ENCODE measurements at regions not wholly inside any gene's neighbourhood (a gene's known extent, or its start where the extent isn't known, plus 50 kb on each side); places are given as distances from the start of the nearest gene placed in this dataset.

DNA sequence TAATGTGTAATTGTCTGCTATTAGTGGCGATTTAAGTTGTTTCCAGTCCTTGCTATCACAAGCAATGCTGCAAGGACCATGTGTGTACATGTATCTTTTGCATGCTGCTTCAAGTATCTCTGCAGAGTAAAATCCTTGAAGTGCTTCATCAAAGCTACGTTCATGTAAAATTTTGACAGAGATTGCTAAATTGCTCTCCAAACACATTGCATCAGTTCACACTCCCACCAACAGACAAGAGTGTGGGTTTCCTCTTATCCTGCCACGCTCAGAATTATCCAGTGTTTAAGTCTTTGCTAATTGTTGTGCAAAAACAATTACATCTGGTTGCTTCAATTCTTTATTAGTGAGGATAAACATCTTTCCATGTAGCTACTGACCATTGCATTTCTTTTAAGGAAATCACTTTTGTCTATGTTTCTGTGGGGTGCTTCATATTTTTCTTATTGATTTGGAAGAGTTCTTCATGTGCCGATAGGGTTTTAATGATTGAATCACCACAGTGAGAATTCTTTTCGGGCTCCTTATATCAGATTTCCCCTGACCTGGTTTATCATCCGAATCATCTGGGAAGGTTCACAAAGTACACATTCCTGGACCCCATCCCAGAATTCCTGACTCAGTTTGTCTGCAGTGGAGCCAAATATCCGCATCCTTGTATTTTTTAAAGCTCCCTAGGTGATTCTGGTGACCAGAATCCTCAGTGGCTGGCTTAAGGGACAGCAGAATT is 56.3 kb upstream of the GALNT2 start:
- ATAC-seq (no peak), DNase-seq (no peak)
- no peaks in the 10 kb centered on the region for H3K9me3 Mint-ChIP-seq
- H3K27me3 Mint-ChIP-seq (ENCODE audit: low read depth) = no peaks in the 10 kb centered on the region
- H3K36me3 Mint-ChIP-seq (ENCODE audit: insufficient read depth) = no peaks in the 10 kb centered on the region
- no peak overlapping the region for H3K4me3 Mint-ChIP-seq
- no peaks in the 10 kb centered on the region for H3K4me1 Mint-ChIP-seq (ENCODE audit: low read depth)

- no peaks in the 10 kb centered on the region for H3K9me3 Mint-ChIP-seq
Measured at GRCh38 chr1:230011333-230012092, 55.5 kb upstream of the GALNT2 start.

DNA sequence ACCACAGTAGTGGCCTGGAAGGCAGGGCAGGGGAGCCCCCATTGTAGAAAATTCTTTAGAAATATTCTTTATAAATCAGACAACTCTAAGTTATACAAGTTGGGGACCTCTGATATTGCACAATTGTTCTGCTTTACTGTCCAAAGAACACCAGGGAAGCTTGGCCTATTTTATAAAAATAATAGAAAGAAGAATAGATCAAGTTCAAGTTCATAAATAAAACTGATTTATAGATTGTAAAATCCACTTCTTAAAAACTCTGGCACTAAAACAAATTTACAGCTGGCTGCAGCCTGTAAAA is 55.0 kb upstream of the GALNT2 start:
- no peak for DNase-seq
- H3K9me3 Mint-ChIP-seq = no peaks in the 10 kb centered on the region
- no peaks in the 10 kb centered on the region for H3K36me3 Mint-ChIP-seq (ENCODE audit: insufficient read depth)
- H3K4me3 Mint-ChIP-seq = no peak overlapping the region
- no peaks in the 10 kb centered on the region for H3K4me1 Mint-ChIP-seq (ENCODE audit: low read depth)
- no peak for ATAC-seq
- H3K27me3 Mint-ChIP-seq (ENCODE audit: low read depth) = no peaks in the 10 kb centered on the region

More at GRCh38 chr1:230011333-230012092, 55.5 kb upstream of the GALNT2 start:
- ATAC-seq (no peak), DNase-seq (no peak)
- no peaks in the 10 kb centered on the region for H3K36me3 Mint-ChIP-seq (ENCODE audit: insufficient read depth)
- no peak overlapping the region for H3K4me3 Mint-ChIP-seq
- H3K27me3 Mint-ChIP-seq (ENCODE audit: low read depth) = no peaks in the 10 kb centered on the region
- no peaks in the 10 kb centered on the region for H3K4me1 Mint-ChIP-seq (ENCODE audit: low read depth)

DNA sequence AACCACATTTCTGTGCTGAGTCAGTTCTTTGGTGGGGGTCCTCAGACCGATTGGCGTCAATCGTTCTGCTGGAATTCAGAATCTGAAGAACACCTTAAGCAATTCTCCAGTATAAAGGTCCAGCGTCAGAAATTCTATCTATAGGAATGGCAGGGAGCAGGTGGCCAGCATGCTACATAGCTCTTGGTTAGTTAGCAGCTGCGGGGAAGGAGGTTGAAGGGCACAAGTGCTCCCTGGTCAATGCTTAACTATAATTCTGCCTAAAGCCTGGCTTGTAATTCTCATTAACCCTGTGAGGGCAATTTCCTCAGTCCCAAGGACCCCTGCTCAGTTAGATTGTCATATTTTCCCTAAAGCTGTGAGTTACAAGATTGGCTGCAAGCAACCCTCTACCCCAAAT is 54.3 kb upstream of the GALNT2 start:
- Mint-ChIP-seq H3K36me3 (ENCODE audit: insufficient read depth) (no peaks in the 10 kb centered on the region), H3K9me3 (no peaks in the 10 kb centered on the region), H3K27me3 (ENCODE audit: low read depth) (no peaks in the 10 kb centered on the region), H3K4me1 (ENCODE audit: low read depth) (no peaks in the 10 kb centered on the region), H3K4me3 (no peak overlapping the region)
- DNase-seq = no peak
- no peak for ATAC-seq

- ATAC-seq (no peak), DNase-seq (no peak)
- Mint-ChIP-seq H3K27me3 (ENCODE audit: low read depth) (no peaks in the 10 kb centered on the region), H3K9me3 (no peaks in the 10 kb centered on the region), H3K4me1 (ENCODE audit: low read depth) (no peaks in the 10 kb centered on the region), H3K4me3 (no peak overlapping the region), H3K36me3 (ENCODE audit: insufficient read depth) (no peaks in the 10 kb centered on the region)
Measured at GRCh38 chr1:230016159-230016558, 50.9 kb upstream of the GALNT2 start.

Data from activated T-cell treated with anti-CD3 and anti-CD28 coated beads, Interleukin-2, amount 50 U/mL, for 4 hours (primary cell).